ENCODE measurements at regions not wholly inside any gene's neighbourhood (a gene's known extent, or its start where the extent isn't known, plus 50 kb on each side); places are given as distances from the start of the nearest gene placed in this dataset.
A peak's percentile ranks its signal among the peaks of the same experiment; 100 is the strongest.

DNA sequence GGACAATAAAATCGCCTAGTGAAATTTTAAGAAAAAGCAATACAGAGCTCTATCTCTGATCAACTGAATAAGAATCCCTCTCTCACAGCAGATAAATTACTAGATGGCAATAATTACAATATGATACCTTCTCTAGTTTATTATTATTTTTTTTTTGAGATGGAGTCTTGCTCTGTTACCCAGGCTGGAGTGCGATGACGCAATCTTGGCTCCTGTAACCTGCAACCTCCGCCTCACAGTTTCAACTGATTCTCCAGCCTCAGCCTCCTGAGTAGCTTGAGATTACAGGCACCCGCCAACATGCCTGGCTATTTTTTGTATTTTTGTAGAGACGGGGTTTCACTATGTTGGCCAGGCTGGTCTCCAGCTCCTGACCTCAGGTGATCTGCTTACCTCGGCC is 129.3 kb upstream of the PTCHD4 start:
- DNase-seq, result no peak

GRCh38 chr6:48236375-48236774 is 125.4 kb upstream of the PTCHD4 start:
- DNase-seq, result no peak

- no peak for DNase-seq
Measured at GRCh38 chr6:48233063-48233462, 122.1 kb upstream of the PTCHD4 start.

DNA sequence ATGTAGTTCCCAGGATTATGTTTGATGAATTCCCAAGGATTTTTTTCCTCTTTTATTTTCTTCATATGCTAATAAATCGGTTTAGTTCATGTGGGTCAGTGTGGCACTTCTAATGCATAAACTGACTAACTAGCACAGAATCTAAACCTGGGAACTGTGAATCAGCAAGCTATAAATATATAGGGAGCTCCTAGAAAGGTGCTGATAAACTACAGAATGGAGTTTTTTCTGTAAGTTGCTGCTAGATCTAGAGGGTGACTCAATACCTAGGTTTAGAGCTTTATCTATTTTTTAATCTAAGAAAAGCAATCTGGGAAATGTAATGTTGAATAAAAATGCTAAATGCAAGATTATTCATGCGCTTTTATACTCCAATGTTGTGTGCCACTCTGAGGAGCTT is 118.8 kb upstream of the PTCHD4 start:
- no peak for DNase-seq

- DNase-seq, result peak in 2 of 3 donors; percentile 1 to 5
Measured at GRCh38 chr6:48222241-48222640, 111.2 kb upstream of the PTCHD4 start.

- no peak for DNase-seq
Measured at GRCh38 chr6:48213076-48213788, 102.2 kb upstream of the PTCHD4 start.

DNA sequence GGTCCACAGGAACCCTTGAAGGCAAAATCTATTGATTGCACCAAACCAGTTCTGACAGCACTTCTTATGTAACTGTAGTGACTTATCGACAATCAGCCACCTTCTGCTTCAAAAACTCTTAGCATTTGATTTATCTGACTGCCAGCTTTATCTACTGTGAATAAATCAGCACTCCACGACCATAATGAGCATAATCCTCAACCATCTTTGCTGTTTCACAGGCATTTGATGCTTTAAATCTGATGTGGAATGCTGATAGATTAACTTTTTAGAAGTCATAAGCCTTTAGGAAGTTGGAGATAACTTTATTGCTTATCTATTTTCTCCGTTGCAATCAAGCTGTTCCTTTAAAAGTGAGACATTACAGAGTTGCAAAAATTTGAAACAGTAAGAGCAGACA is 101.5 kb upstream of the PTCHD4 start:
- no peak for DNase-seq

DNA sequence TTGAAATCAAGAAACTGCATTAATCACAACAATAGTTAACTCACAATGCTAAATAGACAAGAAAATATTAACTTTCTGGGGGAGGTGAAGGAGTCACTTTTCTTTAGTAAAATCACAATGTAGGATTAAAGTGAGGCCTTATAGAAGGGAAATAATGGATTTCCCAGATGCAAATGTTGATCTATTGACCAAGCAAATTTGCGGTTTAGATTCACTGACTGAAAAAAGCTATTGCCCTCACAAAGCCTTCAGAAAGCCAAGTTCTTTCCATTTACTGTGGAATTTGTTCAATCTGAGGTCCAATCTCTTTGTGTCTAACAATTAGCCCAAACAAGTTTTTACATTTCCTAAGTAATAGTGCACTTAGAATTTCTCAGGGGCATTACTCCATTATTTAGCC is 95.1 kb upstream of the PTCHD4 start:
- DNase-seq, result no peak

- DNase-seq, result no peak
Measured at GRCh38 chr6:48200869-48201390, 89.9 kb upstream of the PTCHD4 start.

DNA sequence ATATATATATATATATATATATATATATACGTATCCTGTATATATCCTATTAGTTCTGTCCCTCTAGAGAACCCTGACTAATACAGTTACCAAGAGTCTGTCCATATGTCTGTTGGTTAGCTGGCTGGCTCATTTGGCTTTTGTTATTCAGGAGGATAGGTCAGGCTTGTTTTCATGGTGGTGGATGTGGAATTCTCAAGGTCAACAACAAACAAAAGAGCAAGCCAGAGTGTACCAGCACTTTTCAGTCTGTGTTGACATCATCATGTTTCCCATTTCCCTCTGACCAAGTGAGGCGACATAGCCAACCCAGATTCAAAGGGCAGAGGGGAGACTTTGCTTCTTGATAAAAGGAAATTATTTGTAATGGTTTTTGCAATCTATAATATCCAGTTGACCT is 88.5 kb upstream of the PTCHD4 start:
- DNase-seq, result no peak

- DNase-seq, result no peak
Measured at GRCh38 chr6:48197941-48198340, 86.9 kb upstream of the PTCHD4 start.

- DNase-seq, result no peak
Measured at GRCh38 chr6:48194596-48195295, 83.7 kb upstream of the PTCHD4 start.

GRCh38 chr6:48188158-48188557 is 77.2 kb upstream of the PTCHD4 start:
- DNase-seq, result no peak

DNA sequence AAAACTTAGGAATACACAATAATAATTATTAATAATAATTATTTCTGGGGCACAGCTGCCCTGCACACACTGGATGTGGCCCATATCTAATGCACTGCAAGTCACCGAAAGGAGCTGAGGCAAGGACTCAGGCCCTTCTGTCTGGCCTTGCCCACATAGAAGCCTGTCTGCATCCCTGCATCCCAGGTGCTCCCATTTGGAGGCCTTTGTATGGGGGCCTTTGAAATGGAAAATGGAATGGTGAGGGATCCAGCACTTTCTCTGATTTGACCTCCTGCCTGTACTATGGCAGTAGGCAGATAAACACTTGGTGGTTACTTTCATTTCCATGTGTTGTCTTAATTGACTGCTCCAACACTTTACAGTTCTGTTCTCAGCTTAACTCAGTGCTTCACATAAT is 75.7 kb upstream of the PTCHD4 start:
- no peak for DNase-seq

DNA sequence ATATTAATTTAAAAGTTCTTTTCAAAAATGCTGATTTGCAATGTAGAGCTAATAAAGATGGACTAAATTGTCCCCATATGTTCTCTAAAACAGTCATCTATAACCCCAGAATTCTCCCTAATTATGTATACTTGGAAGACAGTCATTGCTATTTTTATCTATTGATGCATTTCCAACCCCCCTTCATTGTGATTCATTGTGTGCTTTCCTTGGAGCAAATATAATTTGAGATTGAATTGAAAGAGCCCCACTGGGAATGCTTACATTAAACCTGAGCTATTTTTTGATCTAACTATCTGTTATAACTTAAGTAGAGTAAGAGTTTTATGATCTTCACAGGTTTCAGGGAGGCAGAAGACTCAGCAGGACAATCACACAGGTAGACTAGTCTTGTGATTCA is 73.7 kb upstream of the PTCHD4 start:
- peak in 2 of 3 donors; percentile 2 to 4 for DNase-seq

- no peak for DNase-seq
Measured at GRCh38 chr6:48183811-48184605, 73.0 kb upstream of the PTCHD4 start.

DNA sequence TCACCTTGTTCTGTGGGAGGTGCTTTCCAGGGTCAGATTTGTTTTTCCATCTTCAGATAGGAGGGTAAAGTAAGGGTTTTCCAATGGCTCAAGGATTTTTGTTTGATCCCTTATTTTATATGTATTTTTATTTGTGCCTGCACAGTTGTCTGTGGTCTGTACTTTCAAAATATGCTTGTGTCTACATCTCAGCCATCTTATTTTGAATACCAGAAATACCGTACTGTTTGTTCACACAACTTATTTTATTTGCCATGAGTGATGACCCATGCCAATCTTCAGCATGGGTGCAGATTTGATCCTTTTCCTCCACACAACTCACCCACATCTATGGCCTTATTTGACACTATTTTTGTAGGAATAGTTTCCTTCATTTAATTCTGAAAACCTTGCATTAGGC is 72.2 kb upstream of the PTCHD4 start:
- no peak for DNase-seq

DNA sequence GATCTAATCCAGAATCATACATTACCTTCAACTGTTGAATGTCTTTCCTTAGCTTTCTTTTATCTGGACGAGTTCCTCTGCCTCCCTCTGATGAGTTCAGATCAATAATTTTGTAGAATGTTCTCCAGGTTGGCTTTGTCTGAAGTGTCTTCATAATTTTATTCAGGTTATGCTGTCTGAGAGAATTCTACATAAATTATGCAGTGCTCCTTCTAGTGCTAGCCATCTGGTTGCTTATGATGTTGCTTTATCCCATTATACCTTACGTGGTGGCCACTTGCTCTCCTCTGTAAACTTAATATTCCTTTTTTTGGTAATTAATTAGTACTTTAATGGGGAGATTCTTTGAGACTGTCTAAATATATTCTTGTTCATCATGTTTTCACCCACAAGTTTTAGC is 67.7 kb upstream of the PTCHD4 start:
- no peak for DNase-seq

GRCh38 chr6:48177786-48178185 is 66.8 kb upstream of the PTCHD4 start:
- peak in 1 of 3 donors; percentile 5 for DNase-seq

DNA sequence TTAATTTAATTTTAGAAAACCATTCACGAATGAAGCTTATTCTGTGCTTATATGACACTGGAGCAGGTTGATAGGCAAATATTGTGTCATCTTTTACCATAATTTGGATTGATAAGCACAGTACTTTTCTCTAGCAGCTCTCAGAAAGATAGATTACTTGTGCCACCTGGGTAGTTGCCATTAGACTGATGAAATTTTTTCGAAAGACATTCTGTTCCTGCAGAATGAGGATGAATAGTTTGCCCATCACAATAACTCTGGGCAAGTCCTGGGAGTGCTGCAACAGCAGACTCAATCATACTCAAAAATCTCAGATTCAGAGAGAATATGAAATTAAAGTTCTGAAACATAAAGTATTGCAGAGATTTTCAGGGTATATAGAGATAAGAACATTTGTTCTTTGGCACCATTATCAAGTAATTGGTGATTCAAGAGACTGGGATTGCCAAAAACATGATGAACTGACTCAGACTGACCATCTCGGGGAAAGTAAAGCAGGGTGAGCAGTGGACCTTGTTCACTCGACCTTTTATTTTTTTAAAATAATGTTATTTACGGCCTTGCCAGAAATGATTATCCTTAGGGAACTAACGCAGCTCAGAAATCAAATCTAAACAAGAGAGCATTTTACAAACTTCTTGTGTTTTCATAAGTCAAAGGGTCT is 65.8 kb upstream of the PTCHD4 start:
- peak in 1 of 3 donors; percentile 2 for DNase-seq

DNA sequence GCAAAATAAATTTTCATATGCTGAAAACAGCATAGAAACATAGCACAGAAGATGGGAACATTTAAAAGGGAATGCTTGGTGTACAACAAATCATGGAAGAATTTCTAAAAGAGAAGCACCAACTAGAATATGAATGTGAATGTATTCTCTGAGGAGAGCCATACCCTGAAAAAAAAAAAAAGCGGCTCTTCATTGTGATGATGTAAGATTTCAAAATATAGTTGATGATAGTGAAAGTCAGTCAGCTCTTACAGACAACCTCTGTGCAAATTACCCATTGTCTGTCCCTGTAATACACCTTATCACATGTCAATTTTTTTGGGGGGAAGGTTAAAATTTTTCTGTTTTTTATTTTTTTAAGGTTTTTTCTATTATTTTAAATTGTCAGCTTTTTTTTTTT is 58.6 kb upstream of the PTCHD4 start:
- no peak for DNase-seq

Measured in muscle of back (tissue), 3 donors.